Epidermal melanocyte (primary cell): ENCODE measurements at regions not wholly inside any gene's neighbourhood (a gene's known extent, or its start where the extent isn't known, plus 50 kb on each side); places are given as distances from the start of the nearest gene placed in this dataset.
"Not testable (repeated sequence)": the region's sequence is repeated elsewhere in the genome, so short reads cannot be mapped to it uniquely, and the experiment has no call there.

ENCODE experiments used
- DNase-seq: peaks from one replicate; pipeline ENCODE4 v3.0.0; 2011; ENCODE audit warnings: low spot score; ENCODE audit not compliant: insufficient read length

- no peak for DNase-seq
Observed at GRCh38 chr1:105337420-105337819, 1587.7 kb downstream of the AMY1C start.

- DNase-seq: no peak
Observed at GRCh38 chr1:105343317-105343716, 1593.6 kb downstream of the AMY1C start.

GRCh38 chr1:105359457-105359856 is 1609.8 kb downstream of the AMY1C start:
- DNase-seq: no peak

- no peak for DNase-seq
Observed at GRCh38 chr1:105362438-105362837, 1612.7 kb downstream of the AMY1C start.

GRCh38 chr1:105368446-105368845 is 1618.7 kb downstream of the AMY1C start:
- no peak for DNase-seq

- DNase-seq: no peak
Observed at GRCh38 chr1:105373681-105374080, 1624.0 kb downstream of the AMY1C start.

- DNase-seq: no peak
Observed at GRCh38 chr1:105386489-105386888, 1636.8 kb downstream of the AMY1C start.

GRCh38 chr1:105396001-105396400 is 1646.3 kb downstream of the AMY1C start:
- DNase-seq: no peak

- DNase-seq: no peak
Observed at GRCh38 chr1:105398909-105399308, 1649.2 kb downstream of the AMY1C start.

GRCh38 chr1:105399716-105400115 is 1650.0 kb downstream of the AMY1C start:
- no peak for DNase-seq

- DNase-seq: no peak
Observed at GRCh38 chr1:105416261-105416660, 1640.2 kb upstream of the PRMT6 start.

- peak; percentile 18 for DNase-seq
Observed at GRCh38 chr1:105419030-105419429, 1637.4 kb upstream of the PRMT6 start.

GRCh38 chr1:105427543-105427942 is 1628.9 kb upstream of the PRMT6 start:
- DNase-seq: no peak

- DNase-seq: no peak
Observed at GRCh38 chr1:105436589-105437259, 1619.8 kb upstream of the PRMT6 start.

- DNase-seq: no peak
Observed at GRCh38 chr1:105437847-105438246, 1618.6 kb upstream of the PRMT6 start.

- DNase-seq: no peak
Observed at GRCh38 chr1:105442901-105443300, 1613.6 kb upstream of the PRMT6 start.

GRCh38 chr1:105459759-105460158 is 1596.7 kb upstream of the PRMT6 start:
- no peak for DNase-seq

GRCh38 chr1:105462308-105462707 is 1594.2 kb upstream of the PRMT6 start:
- DNase-seq: no peak

GRCh38 chr1:105467549-105467948 is 1588.9 kb upstream of the PRMT6 start:
- no peak for DNase-seq

- DNase-seq: not testable (repeated sequence)
Observed at GRCh38 chr1:105470541-105470940, 1585.9 kb upstream of the PRMT6 start.

- DNase-seq: no peak
Observed at GRCh38 chr1:105483436-105483835, 1573.0 kb upstream of the PRMT6 start.

- no peak for DNase-seq
Observed at GRCh38 chr1:105485207-105485606, 1571.3 kb upstream of the PRMT6 start.

- DNase-seq: no peak
Observed at GRCh38 chr1:105492921-105493320, 1563.6 kb upstream of the PRMT6 start.

GRCh38 chr1:105516068-105516467 is 1540.4 kb upstream of the PRMT6 start:
- DNase-seq: no peak
